GM23338 (cell line): ENCODE measurements at regions not wholly inside any gene's neighbourhood (a gene's known extent, or its start where the extent isn't known, plus 50 kb on each side); places are given as distances from the start of the nearest gene placed in this dataset.

Experiments
- ATAC-seq: fragments of 200-7000 bp; cut with Tn5 transposase; 3 replicates; pipeline ENCODE4 v1.9.1; 2020
- DNase-seq: peaks from one replicate; pipeline ENCODE4 v3.0.0-alpha.2; 2015; ENCODE audit warnings: low spot score
- H2AFZ ChIP-seq: fragments of 200-600 bp; sonication (generic); 2 replicates; pipeline ENCODE4 v1.8.0; 2016; ENCODE audit warnings: antibody characterized with exemption, mild to moderate bottlenecking, moderate library complexity
- H3F3A ChIP-seq: fragments of 200-600 bp; sonication (generic); replicated peaks from 2 replicates; pipeline ENCODE4 v1.8.0; 2017; ENCODE audit warnings: antibody characterized with exemption, mixed run types, low read depth
- H3K27ac ChIP-seq: fragments of 200-600 bp; sonication (generic); 2 replicates; pipeline ENCODE4 v1.6.1; 2016; ENCODE audit warnings: low read depth
- H3K27me3 ChIP-seq: fragments of 200-600 bp; sonication (generic); 2 replicates; pipeline ENCODE4 v1.8.0; 2016; ENCODE audit warnings: mild to moderate bottlenecking, mixed run types, moderate library complexity; ENCODE audit not compliant: insufficient read depth
- H3K36me3 ChIP-seq: fragments of 200-600 bp; sonication (generic); 2 replicates; pipeline ENCODE4 v1.8.0; 2016; ENCODE audit warnings: mild to moderate bottlenecking; ENCODE audit not compliant: insufficient read depth
- H3K4me1 ChIP-seq: fragments of 200-600 bp; sonication (generic); 2 replicates; pipeline ENCODE4 v1.8.0; 2016; ENCODE audit warnings: mild to moderate bottlenecking, moderate library complexity; ENCODE audit not compliant: insufficient read depth
- H3K4me2 ChIP-seq: fragments of 200-600 bp; sonication (generic); 2 replicates; pipeline ENCODE4 v1.7.1; 2017; ENCODE audit warnings: mixed run types
- H3K4me3 ChIP-seq: fragments of 200-600 bp; sonication (generic); 2 replicates; pipeline ENCODE4 v1.6.1; 2016; ENCODE audit warnings: mixed run types
- H3K79me2 ChIP-seq: fragments of 200-600 bp; sonication (generic); replicated peaks from 2 replicates; pipeline ENCODE4 v1.8.0; 2017; ENCODE audit warnings: mild to moderate bottlenecking; ENCODE audit not compliant: insufficient read depth
- H3K9me2 ChIP-seq: fragments of 200-600 bp; sonication (generic); 2 replicates; pipeline ENCODE4 v1.8.0; 2017; ENCODE audit not compliant: insufficient read depth
- H4K20me1 ChIP-seq: fragments of 200-600 bp; sonication (generic); replicated peaks from 2 replicates; pipeline ENCODE4 v1.8.0; 2017; ENCODE audit warnings: mild to moderate bottlenecking; ENCODE audit not compliant: insufficient read depth
- H3K27ac Mint-ChIP-seq: 2 replicates; pipeline ENCODE4 v1.8.0; 2020; ENCODE audit warnings: inconsistent platforms, mild to moderate bottlenecking, moderate library complexity, mixed read lengths
- H3K27me3 Mint-ChIP-seq: 3 replicates; pipeline ENCODE4 v1.8.0; 2022; ENCODE audit warnings: low read depth, mild to moderate bottlenecking, moderate library complexity, mixed read lengths, inconsistent platforms; ENCODE audit not compliant: insufficient read depth, poor library complexity
- H3K36me3 Mint-ChIP-seq: 3 replicates; pipeline ENCODE4 v1.8.0; 2021; ENCODE audit warnings: low read depth, mild to moderate bottlenecking, inconsistent platforms, moderate library complexity, mixed read lengths
- H3K4me1 Mint-ChIP-seq: 3 replicates; pipeline ENCODE4 v1.8.0; 2020; ENCODE audit warnings: mild to moderate bottlenecking, inconsistent platforms, mixed read lengths
- H3K4me3 Mint-ChIP-seq: 3 replicates; pipeline ENCODE4 v1.8.0; 2021; ENCODE audit warnings: moderate library complexity, mild to moderate bottlenecking, inconsistent platforms, mixed read lengths
- H3K9me3 Mint-ChIP-seq: 3 replicates; pipeline ENCODE4 v1.8.0; 2020; ENCODE audit warnings: moderate library complexity, mild to moderate bottlenecking, inconsistent platforms, mixed read lengths
- ETS1 ChIP-seq: IDR thresholded peaks from 2 replicates; pipeline ENCODE4 v1.6.1; 2016; ENCODE audit warnings: antibody characterized with exemption
- EZH2phosphoT487 ChIP-seq: fragments of 200-600 bp; sonication (generic); IDR thresholded peaks from one replicate; pipeline ENCODE4 v1.8.1; 2018; ENCODE audit warnings: antibody characterized with exemption; ENCODE audit not compliant: unreplicated experiment
- NANOG ChIP-seq: IDR thresholded peaks from 2 replicates; pipeline ENCODE4 v1.6.1; 2016; ENCODE audit warnings: antibody characterized with exemption, borderline replicate concordance
- STAT1 ChIP-seq: IDR thresholded peaks from one replicate; pipeline ENCODE4 v1.6.1; 2016; ENCODE audit warnings: antibody characterized with exemption; ENCODE audit not compliant: unreplicated experiment
- ZNF114 ChIP-seq: fragments of 250-450 bp; sonication (Bioruptor Pico); IDR thresholded peaks from 2 replicates; pipeline ENCODE4 v1.5.0; 2020; ENCODE audit warnings: mild to moderate bottlenecking, moderate library complexity
- ZNF462 ChIP-seq: fragments of 250-450 bp; sonication (Bioruptor Pico); IDR thresholded peaks from 2 replicates; pipeline ENCODE4 v1.5.0; 2020; ENCODE audit warnings: mild to moderate bottlenecking, moderate library complexity
- TF ChIP-seq, protein P1 (sequence below): IDR thresholded peaks from one replicate; pipeline ENCODE4 v1.6.1; 2018; ENCODE audit warnings: antibody characterized with exemption; ENCODE audit not compliant: unreplicated experiment

DNA sequence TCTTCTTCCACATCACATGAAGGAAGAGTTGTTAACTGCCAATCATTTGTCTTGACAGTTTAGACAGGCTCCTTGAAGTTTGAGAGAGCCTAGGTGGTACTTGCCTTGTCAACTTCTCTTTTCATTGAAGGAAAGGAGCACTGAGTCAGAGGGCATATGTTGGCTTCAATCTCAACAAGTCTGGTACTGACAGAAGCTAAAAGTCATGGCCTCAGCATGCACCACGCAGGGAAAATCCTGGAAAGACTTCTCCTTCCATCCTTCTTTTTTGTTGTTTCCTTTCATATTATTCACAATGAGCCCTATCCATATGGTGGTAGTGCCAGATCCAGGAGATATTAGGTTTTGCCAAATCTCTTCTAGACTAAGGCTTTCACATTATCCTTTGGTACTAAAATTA, 1272.5 kb downstream of the ROBO1 start:
- H3K9me2 ChIP-seq, result no peaks in the 10 kb centered on the region
- no peaks in the 10 kb centered on the region for H4K20me1 ChIP-seq
- no peak overlapping the region for H3K4me2 ChIP-seq
- H3K79me2 ChIP-seq, result no peaks in the 10 kb centered on the region
- peaks cover 3% of the 10 kb centered on the region; the same call in 1 of the 2 replicates for H3K36me3 ChIP-seq
- H3K4me3 Mint-ChIP-seq, result no peak overlapping the region
- 0 out of 2 replicates have a peak overlapping the region, but pooled peaks have one; percentile 35 for H2AFZ ChIP-seq
- H3K4me1 Mint-ChIP-seq, result no peaks in the 10 kb centered on the region
- no peaks in the 10 kb centered on the region for H3K27me3 ChIP-seq
- TF ChIP-seq STAT1, result no peak
- DNase-seq (no peak), ATAC-seq (no peak)
- no peaks in the 10 kb centered on the region for H3K27me3 Mint-ChIP-seq
- H3F3A ChIP-seq, result no peaks in the 10 kb centered on the region
- no peaks in the 10 kb centered on the region for H3K4me1 ChIP-seq
- H3K4me3 ChIP-seq, result no peak overlapping the region
- H3K9me3 Mint-ChIP-seq, result peaks cover 3% of the 10 kb centered on the region; the same call in 2 of the 3 replicates
- H3K36me3 Mint-ChIP-seq, result no peaks in the 10 kb centered on the region
- H3K27ac ChIP-seq, result no peak overlapping the region
- no peak overlapping the region for H3K27ac Mint-ChIP-seq

DNA sequence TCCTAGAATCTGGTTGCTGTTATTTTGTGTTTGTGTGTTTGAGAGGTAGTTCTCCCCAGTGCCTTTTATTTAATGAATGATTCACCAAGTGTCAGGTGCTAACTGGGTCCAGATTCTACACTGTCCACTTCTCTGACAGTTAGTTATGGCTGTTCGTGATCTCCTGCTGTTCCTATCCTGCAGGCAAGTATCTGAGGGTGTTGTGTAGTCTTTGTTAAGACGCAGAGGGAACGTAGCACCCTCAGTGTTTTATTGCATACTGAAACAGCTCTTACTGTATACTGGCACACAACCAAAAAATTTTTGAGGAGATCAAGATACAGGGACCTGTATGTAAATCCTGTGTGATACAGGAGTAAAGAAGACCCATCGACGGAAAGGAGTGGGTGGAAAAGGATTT, 1271.3 kb downstream of the ROBO1 start:
- no peak overlapping the region for H3K27ac Mint-ChIP-seq
- no peak for ATAC-seq
- H3K36me3 ChIP-seq, result peaks cover 3% of the 10 kb centered on the region; the same call in 1 of the 2 replicates
- H3K4me1 ChIP-seq, result no peaks in the 10 kb centered on the region
- TF ChIP-seq ETS1, result no peak
- TF ChIP-seq, protein P1, sequence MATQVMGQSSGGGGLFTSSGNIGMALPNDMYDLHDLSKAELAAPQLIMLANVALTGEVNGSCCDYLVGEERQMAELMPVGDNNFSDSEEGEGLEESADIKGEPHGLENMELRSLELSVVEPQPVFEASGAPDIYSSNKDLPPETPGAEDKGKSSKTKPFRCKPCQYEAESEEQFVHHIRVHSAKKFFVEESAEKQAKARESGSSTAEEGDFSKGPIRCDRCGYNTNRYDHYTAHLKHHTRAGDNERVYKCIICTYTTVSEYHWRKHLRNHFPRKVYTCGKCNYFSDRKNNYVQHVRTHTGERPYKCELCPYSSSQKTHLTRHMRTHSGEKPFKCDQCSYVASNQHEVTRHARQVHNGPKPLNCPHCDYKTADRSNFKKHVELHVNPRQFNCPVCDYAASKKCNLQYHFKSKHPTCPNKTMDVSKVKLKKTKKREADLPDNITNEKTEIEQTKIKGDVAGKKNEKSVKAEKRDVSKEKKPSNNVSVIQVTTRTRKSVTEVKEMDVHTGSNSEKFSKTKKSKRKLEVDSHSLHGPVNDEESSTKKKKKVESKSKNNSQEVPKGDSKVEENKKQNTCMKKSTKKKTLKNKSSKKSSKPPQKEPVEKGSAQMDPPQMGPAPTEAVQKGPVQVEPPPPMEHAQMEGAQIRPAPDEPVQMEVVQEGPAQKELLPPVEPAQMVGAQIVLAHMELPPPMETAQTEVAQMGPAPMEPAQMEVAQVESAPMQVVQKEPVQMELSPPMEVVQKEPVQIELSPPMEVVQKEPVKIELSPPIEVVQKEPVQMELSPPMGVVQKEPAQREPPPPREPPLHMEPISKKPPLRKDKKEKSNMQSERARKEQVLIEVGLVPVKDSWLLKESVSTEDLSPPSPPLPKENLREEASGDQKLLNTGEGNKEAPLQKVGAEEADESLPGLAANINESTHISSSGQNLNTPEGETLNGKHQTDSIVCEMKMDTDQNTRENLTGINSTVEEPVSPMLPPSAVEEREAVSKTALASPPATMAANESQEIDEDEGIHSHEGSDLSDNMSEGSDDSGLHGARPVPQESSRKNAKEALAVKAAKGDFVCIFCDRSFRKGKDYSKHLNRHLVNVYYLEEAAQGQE, result no peak
- no peak for TF ChIP-seq ZNF114 (CRISPR knock-in tag)
- TF ChIP-seq ZNF462 (CRISPR knock-in tag), result no peak
- TF ChIP-seq EZH2phosphoT487, result no peak
- TF ChIP-seq NANOG, result no peak
- H3K9me3 Mint-ChIP-seq, result peaks cover 4% of the 10 kb centered on the region; the same call in 1 of the 3 replicates
- H3F3A ChIP-seq, result no peaks in the 10 kb centered on the region
- no peak overlapping the region for H3K4me3 Mint-ChIP-seq
- H3K4me3 ChIP-seq, result no peak overlapping the region
- no peaks in the 10 kb centered on the region for H3K27me3 ChIP-seq
- 0 out of 2 replicates have a peak, but pooled peaks cover 4% of the 10 kb centered on the region for H3K9me2 ChIP-seq
- H2AFZ ChIP-seq, result peak overlapping the region; percentile 48; the same call in 1 of the 2 replicates
- DNase-seq, result no peak
- peaks cover 4% of the 10 kb centered on the region; the same call in 2 of the 3 replicates for H3K36me3 Mint-ChIP-seq
- no peak overlapping the region for H3K27ac ChIP-seq
- H3K79me2 ChIP-seq, result no peaks in the 10 kb centered on the region
- no peaks in the 10 kb centered on the region for H3K4me1 Mint-ChIP-seq
- H3K4me2 ChIP-seq, result no peak overlapping the region
- no peaks in the 10 kb centered on the region for H3K27me3 Mint-ChIP-seq
- H4K20me1 ChIP-seq, result no peaks in the 10 kb centered on the region
